Daoy (cell line): ENCODE measurements at regions not wholly inside any gene's neighbourhood (a gene's known extent, or its start where the extent isn't known, plus 50 kb on each side); places are given as distances from the start of the nearest gene placed in this dataset.

ENCODE experiments used
- DNase-seq: peaks from one replicate; pipeline ENCODE4 v3.0.0-alpha.2; 2015; ENCODE audit warnings: low read depth

GRCh38 chr11:41861838-41862237 lies 402.4 kb upstream of the LRRC4C start:
- no peak for DNase-seq

- no peak for DNase-seq
These were observed 407.1 kb upstream of the LRRC4C start for GRCh38 chr11:41866525-41866924.

- no peak for DNase-seq
These were observed 409.2 kb upstream of the LRRC4C start for GRCh38 chr11:41868606-41869005.

DNA sequence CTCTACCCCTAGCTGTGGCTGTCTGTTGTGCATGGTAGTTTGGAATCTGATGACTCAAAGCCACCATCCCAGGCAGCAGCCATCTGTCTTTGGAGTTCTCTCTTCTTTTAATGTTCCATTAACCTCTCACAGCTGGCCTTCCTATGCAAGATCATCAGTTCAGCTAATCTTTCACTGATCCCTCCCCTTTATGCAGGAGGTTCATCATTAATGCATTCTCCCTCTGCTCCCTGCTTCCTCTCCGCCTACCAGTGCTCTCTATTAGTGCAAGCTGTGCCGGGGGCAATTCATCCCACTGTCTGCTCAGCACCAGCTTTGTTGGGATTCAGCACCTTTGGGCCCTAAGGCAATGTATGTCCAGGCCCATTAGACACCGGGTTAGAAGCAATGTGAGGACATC lies 413.0 kb upstream of the LRRC4C start:
- DNase-seq, result no peak

GRCh38 chr11:41872870-41873269 lies 413.4 kb upstream of the LRRC4C start:
- DNase-seq, result no peak

DNA sequence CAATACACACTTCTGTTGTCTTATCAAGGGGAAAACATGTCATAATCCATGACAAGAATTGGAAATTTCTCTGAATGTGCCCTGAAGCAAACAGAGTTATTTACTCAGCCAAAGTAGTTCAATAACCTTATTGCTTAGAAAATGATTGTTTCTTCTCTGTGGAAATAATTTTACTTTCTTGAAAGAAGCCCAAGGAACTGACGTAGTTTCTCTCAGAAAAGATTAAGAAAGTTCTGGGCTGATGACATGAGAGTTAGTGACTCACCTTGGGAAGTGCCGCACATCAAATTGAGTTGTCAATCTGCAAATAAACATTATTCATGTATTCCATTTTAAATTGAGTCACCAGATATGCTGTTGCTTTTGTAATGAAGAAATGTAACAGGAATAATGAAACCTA lies 418.6 kb upstream of the LRRC4C start:
- DNase-seq, result no peak

GRCh38 chr11:41879214-41879613 lies 419.8 kb upstream of the LRRC4C start:
- DNase-seq, result no peak

- DNase-seq, result no peak
These were observed 435.6 kb upstream of the LRRC4C start for GRCh38 chr11:41895081-41895480.

GRCh38 chr11:41897991-41898390 lies 438.5 kb upstream of the LRRC4C start:
- DNase-seq, result no peak

GRCh38 chr11:41917900-41918299 lies 458.4 kb upstream of the LRRC4C start:
- no peak for DNase-seq

- DNase-seq, result no peak
These were observed 460.9 kb upstream of the LRRC4C start for GRCh38 chr11:41920374-41920773.

- no peak for DNase-seq
These were observed 462.4 kb upstream of the LRRC4C start for GRCh38 chr11:41921746-41922390.

- DNase-seq, result no peak
These were observed 466.9 kb upstream of the LRRC4C start for GRCh38 chr11:41926339-41926738.

DNA sequence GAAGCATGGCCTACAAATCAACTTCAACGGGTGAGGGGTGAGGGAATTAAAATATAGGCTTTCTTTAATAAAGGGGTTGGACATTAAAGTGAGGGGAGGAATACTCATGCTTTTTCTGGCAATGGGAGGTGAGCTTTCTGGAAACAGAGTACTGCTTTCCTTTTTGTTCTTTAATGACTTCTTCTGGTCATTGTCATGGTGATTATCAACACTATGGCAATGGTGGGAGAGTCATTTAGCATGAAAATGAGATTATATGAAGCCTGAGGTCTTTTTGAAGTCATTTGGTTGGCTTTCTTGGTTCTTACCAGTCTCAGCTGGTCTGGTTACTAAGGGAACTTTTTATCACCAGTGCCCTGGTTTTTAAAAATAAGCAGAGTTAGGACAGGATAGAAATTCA lies 475.8 kb upstream of the LRRC4C start:
- no peak for DNase-seq

DNA sequence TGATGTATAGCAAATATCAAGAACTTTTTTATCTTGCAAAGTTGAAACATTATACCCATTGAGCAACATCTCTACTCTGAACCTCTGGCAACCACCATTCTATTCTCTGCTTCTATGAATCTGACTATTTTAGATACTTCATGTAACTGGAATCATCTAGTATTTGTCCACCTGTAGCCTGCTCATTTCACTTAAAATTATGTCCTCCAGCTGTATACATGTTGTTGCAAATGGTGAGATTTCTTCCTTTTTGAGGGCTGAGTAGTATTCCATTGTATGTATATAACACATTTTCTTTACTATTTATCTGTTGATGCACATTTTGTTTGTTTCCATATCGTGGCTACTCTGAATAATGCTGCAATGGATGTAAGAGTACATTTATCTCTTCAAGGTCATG lies 476.3 kb upstream of the LRRC4C start:
- DNase-seq, result no peak

DNA sequence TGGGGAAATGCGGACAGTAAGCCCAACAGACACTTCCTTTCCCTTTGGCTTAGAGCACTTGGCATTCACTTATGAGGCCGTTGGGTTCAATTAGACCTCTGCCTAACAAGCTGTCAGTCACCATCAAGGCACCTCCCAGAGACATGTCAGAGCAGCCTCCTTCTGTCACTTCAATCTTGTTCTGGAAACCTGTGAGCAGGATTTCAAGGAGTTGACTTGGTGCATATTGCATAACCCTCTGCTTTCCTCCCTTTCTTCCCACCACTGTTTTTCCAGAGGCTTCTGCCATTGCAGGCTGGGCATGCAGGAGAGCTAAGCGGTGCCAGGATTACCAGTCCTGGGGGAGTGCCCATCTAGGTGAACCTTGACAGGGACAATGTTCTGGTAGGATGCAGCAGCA lies 484.2 kb upstream of the LRRC4C start:
- no peak for DNase-seq

GRCh38 chr11:41947392-41947791 lies 487.9 kb upstream of the LRRC4C start:
- DNase-seq, result no peak

DNA sequence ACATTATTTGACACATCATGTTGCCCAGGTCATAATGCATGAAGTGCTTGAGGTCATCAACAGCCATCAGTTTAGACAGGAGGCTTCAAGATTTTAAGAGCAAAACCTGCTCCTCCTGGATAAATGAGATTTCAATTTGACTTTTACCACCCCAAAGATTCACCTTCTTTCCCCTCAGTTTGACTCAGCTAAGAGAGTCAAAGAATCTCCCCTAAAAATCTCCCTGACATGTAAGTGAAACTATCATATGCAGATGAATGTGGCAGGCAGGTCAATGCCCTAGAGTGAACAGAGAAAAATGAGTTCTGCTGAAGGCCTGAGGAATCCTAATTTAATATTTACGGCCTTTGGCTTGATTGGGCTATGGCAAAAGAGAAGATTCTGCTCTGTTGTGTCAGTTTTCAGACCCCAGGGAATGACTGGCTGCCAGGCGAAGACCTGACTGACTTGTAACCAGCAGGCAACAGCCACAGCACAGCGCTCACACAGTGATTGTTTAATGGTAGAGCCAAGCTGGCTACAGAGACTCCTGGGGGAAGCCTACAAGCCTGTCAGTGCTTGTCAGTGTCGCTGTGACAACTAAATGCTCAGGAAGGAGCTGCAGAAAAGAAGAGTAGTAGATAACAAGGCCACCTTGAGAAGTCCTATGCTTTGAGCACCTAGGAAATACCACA lies 491.2 kb upstream of the LRRC4C start:
- DNase-seq, result no peak

DNA sequence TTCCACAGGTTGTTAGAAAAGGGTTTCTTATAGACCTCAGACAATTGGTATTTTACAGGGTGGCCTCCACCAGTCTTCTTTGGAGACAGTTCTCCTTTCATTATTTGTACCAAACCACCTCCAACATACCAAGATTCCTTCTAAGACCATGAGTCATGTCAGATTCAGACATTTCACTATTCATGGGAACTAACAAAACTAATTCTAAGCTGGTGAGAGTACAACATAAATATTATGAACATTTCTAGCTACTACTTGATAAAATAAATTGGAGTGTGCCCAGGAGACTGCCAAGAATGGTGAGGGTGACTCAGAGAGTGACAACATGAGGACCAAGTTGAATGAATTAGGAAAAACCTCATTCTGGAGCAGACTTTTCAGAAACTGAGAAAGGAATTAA lies 494.6 kb upstream of the LRRC4C start:
- DNase-seq, result no peak

GRCh38 chr11:41955066-41955465 lies 495.6 kb upstream of the LRRC4C start:
- no peak for DNase-seq

DNA sequence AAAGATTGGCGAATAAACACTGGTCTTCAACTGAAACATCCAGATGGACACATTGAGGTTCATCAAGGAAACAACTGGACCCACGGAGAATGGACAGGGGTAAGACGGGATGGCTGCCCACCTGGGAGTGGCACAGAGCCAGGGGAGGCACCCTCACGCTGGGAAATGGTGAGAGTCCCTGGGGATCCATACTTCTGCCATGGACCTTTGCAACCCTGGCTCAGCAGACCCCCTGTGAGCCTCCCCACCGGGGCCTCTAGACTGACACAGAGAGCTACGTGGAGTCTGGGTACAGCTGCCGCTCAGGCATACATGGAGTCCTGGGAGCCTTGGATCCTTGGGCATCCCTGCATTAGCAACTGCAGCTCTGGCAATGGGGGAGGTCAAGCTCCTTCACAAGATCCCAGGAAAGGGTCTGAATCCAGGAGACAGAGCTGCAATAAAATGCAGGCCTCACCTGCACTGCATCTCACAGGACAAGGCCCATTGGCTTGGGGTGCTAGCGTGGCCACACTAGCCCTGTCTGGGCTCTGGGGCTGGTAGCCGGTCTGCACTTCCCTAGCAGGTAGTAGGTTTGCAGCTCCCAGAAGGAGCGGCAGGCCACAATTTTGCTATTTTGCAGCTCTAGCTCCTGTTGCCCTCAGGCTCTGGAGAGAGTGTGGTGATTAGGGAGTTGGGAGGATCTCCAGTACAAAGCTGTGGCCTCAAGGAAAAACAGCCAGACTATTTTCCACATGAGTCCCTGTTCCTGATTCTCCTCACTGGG lies 496.4 kb upstream of the LRRC4C start:
- DNase-seq, result no peak

DNA sequence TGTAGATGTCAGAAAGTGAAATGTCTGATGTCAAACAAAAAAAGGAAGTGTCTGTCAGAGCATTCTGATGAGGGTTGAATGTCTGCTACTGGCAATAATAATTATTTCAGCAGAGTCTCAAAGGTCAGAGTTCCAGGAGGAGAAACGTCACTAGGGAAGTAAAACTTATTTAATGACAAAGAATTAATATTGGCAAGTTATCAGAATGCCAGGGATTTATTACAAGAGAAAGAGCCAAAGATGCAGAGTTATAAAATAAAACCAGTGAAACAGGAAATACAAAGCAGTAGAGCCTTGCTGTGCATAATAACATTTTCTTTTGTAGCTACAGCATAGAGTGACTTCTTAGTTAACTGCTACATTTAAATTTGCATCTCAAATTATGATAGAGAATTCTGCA lies 504.0 kb upstream of the LRRC4C start:
- DNase-seq, result no peak

DNA sequence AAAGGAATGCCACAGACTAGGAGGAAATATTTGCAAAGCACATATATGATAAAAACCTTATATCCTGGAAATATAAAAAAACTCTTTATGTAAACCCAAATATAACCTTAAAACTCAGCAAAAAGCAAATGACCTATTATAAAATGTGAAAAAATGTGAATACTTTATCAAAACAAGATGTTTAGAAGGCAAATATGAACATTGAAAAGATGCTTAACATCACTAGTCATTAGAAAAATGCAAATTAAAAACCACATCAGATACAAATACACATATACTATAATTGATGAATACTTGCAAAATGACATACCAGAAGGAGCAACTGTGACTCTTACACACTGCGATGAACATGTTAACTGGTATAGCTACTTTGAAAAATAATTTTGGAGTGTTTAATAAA lies 511.2 kb upstream of the LRRC4C start:
- DNase-seq, result no peak
